GM18511 (cell line): ENCODE measurements at regions not wholly inside any gene's neighbourhood (a gene's known extent, or its start where the extent isn't known, plus 50 kb on each side); places are given as distances from the start of the nearest gene placed in this dataset.
A peak's percentile ranks its signal among the peaks of the same experiment; 100 is the strongest.

ENCODE experiments used
- ATAC-seq: cut with Tn5 transposase; IDR thresholded peaks from one replicate; pipeline ENCODE4 v1.9.1; 2021; ENCODE audit warnings: mild to moderate bottlenecking, moderate library complexity; ENCODE audit not compliant: unreplicated experiment

GRCh38 chr13:99862244-99862643 lies 109.3 kb downstream of the ZIC5 start:
- no peak for ATAC-seq

- no peak for ATAC-seq
Measured at GRCh38 chr13:99861771-99862170, 109.8 kb downstream of the ZIC5 start.

GRCh38 chr13:99860745-99861144 lies 110.8 kb downstream of the ZIC5 start:
- ATAC-seq = no peak

- ATAC-seq = peak; percentile 91
Measured at GRCh38 chr13:99859178-99860177, 112.1 kb downstream of the ZIC5 start.

GRCh38 chr13:99857738-99858137 lies 113.8 kb downstream of the ZIC5 start:
- ATAC-seq = no peak

- no peak for ATAC-seq
Measured at GRCh38 chr13:99855526-99856420, 115.8 kb downstream of the ZIC5 start.

- no peak for ATAC-seq
Measured at GRCh38 chr13:99854366-99854765, 117.2 kb downstream of the ZIC5 start.

DNA sequence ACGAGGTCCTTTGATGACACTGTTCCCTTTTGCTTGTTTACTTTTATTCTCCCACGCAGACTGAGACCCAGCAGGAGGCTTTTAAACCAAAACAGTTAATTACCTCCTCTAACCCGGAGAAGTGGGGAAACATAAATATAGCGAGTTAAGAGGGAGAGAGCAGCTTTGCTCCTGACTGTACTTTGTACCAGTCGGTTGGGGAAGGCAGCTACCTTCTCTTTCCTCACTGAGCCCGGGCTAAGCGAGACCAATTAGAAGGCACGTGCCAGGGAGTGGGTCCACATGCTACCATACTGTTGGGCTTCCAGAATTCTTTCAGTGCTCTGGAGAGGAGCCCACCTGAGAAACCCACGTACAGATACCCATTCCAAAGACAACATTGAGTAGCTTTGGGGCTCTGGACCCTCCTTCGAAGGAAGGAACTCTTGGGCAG lies 124.2 kb downstream of the ZIC5 start:
- no peak for ATAC-seq

GRCh38 chr13:99845161-99845874 lies 126.2 kb downstream of the ZIC5 start:
- ATAC-seq = no peak

DNA sequence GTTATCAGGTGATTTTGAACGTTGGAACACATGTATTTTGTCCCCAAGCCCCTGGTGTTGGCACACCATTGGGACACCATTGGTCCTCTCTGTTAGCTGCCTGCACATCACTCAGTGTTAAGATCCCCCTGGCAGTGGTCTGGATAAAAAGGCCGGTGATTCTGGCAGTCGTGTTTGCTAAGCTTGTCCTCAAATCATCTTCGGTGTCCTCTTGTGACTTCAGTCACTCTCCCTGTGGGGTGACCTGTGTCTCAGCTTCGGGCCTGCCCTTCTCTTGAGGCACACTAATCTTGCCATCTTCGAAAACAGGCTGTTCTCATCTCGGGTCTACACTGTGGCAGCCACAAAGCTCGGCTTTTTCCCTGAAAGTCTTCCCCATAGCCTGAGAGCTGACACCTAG lies 127.1 kb downstream of the ZIC5 start:
- no peak for ATAC-seq

DNA sequence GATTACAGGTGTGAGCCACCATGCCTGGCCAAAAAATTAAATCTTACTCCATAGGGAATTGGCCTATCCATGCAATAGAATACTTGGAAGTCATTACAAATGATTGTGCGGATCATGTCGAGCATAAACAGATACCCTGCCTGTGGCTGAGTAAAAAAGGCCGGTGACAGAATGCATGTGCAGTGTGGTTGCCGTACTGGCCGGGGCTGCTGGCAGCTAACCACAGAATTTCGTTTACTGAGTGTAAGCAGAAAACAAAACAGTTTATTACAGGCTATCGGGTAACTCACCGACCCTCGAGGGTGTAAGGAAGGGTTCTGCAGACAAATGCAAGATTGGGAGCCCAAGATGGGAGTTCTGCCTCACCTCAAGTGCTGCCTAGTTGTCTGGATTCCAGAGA lies 127.7 kb downstream of the ZIC5 start:
- ATAC-seq = no peak

- no peak for ATAC-seq
Measured at GRCh38 chr13:99842405-99842804, 129.2 kb downstream of the ZIC5 start.

GRCh38 chr13:99836291-99836690 lies 135.3 kb downstream of the ZIC5 start:
- no peak for ATAC-seq

- ATAC-seq = no peak
Measured at GRCh38 chr13:99835442-99835841, 136.1 kb downstream of the ZIC5 start.

- ATAC-seq = no peak
Measured at GRCh38 chr13:99834246-99834645, 137.3 kb downstream of the ZIC5 start.

DNA sequence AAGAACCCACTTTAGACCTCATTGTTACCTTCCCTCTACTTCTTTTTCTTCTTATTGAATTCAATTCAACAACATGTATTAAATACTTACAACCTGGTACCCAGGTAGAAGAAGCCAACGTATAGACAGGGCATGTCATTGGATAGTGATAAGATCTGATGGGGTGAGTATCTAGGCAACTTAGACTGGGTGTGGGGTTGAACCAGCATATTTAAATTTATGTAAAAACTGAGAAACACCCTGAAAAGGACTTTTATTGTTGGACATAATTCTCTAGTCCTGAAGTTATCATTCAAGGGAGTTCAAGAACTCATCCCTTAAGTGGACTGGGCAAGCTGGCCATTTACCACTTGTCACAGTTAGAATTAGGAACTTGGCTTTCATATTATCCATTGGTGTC lies 139.2 kb downstream of the ZIC5 start:
- ATAC-seq = no peak

DNA sequence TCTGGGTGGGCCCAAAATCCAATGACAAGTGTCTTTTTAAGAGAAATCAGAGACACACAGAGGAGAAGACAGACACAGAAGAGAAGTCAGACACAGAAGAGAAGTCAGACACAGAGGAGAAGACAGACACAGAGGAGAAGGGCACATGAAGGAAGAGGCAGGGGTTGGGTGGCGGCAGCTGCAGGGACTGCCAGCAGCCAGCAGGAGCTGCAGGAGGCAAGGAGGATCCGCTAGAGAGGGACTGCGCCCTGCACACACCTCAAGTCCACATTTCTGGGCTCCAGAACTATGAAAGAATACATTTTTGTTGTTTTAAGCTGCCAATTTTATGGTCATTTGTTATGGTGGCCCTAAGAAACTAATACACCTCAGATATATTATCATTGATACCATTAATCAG lies 140.6 kb downstream of the ZIC5 start:
- ATAC-seq = no peak

- ATAC-seq = no peak
Measured at GRCh38 chr13:99829593-99830239, 141.9 kb downstream of the ZIC5 start.

DNA sequence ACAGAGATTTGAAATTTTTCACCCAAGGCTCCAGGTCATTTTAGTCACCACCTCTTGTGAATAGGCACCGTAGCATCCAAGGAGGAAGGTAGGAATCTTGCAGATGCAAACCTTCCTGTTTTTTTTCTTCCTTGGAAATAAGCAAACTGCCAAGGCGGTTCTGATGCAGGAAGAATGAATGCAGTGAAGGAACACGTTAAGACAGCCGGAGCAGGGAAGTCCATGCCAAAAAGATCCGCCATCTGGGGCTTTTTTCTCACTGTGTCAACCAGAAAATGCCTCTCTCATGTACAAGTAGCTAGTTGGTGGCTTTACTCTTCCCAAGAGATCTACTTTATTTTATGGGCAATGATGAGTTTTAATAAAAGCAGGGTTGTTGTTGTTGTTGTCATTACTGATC lies 142.4 kb downstream of the ZIC5 start:
- ATAC-seq = no peak

DNA sequence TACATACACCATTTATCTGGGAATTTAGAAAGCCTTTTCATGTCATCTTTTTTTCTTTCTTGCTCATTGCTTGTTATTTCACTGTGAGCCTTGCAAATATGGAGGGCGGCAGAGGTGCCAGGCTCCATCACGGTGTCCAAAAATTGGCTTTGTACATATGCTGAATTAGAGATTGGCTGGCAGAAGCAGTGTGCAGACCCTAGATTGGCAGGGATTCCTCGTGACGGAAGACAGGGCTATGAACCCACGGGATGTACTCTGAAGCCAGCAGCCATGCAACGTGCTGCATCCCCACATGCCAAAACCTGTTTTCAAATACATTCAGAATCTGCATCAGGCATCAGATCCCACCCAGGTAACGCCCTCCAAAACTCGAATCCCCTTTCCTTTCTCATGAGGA lies 142.8 kb downstream of the ZIC5 start:
- ATAC-seq = no peak
